ENCODE measurements at regions not wholly inside any gene's neighbourhood (a gene's known extent, or its start where the extent isn't known, plus 50 kb on each side); places are given as distances from the start of the nearest gene placed in this dataset.
A peak's percentile ranks its signal among the peaks of the same experiment; 100 is the strongest.

- Histone ChIP-seq H3K4me3 (ENCODE audit: low read depth, low read length) (no peak overlapping the region), H3K36me3 (ENCODE audit: control insufficient read depth, insufficient read depth, low read length) (no peaks in the 10 kb centered on the region), H3K9me3 (ENCODE audit: control insufficient read depth, low read length) (no peaks in the 10 kb centered on the region), H3K79me2 (peaks cover 11% of the 10 kb centered on the region), H3K4me2 (ENCODE audit: low read length) (no peak overlapping the region), H2AFZ (no peak overlapping the region), H3K27me3 (ENCODE audit: control insufficient read depth, insufficient read depth, low read length) (no peaks in the 10 kb centered on the region), H3K27ac (no peak overlapping the region), H3K9ac (no peak overlapping the region), H3K4me1 (no peaks in the 10 kb centered on the region)
- no peak for TF ChIP-seq CTCF (IDR thresholded peaks at IDR 0.05)
These were observed 398.0 kb upstream of the MEIS1 start for GRCh38 chr2:66036948-66037347.

- Histone ChIP-seq H3K9ac (no peak overlapping the region), H3K27me3 (ENCODE audit: control insufficient read depth, insufficient read depth, low read length) (no peaks in the 10 kb centered on the region), H3K4me2 (ENCODE audit: low read length) (no peak overlapping the region), H3K27ac (no peak overlapping the region), H2AFZ (no peak overlapping the region), H3K79me2 (peaks cover 14% of the 10 kb centered on the region), H3K4me3 (ENCODE audit: low read depth, low read length) (no peak overlapping the region), H3K4me1 (peaks cover 5% of the 10 kb centered on the region), H3K36me3 (ENCODE audit: control insufficient read depth, insufficient read depth, low read length) (no peaks in the 10 kb centered on the region), H3K9me3 (ENCODE audit: control insufficient read depth, low read length) (no peaks in the 10 kb centered on the region)
- TF ChIP-seq CTCF (IDR thresholded peaks at IDR 0.05) = no peak
These were observed 400.5 kb upstream of the MEIS1 start for GRCh38 chr2:66034467-66034866.

- no peak overlapping the region for H3K4me2 ChIP-seq (ENCODE audit: low read length)
- H3K4me3 ChIP-seq (ENCODE audit: low read depth, low read length) = no peak overlapping the region
- H3K27me3 ChIP-seq (ENCODE audit: control insufficient read depth, insufficient read depth, low read length) = no peaks in the 10 kb centered on the region
- no peaks in the 10 kb centered on the region for H3K9me3 ChIP-seq (ENCODE audit: control insufficient read depth, low read length)
- no peak for TF ChIP-seq CTCF (IDR thresholded peaks at IDR 0.05)
- no peak overlapping the region for H3K9ac ChIP-seq
- no peak overlapping the region for H2AFZ ChIP-seq
- peaks cover 5% of the 10 kb centered on the region for H3K4me1 ChIP-seq
- H3K36me3 ChIP-seq (ENCODE audit: control insufficient read depth, insufficient read depth, low read length) = no peaks in the 10 kb centered on the region
- peaks cover 22% of the 10 kb centered on the region for H3K79me2 ChIP-seq
- H3K27ac ChIP-seq = no peak overlapping the region
These were observed 402.6 kb upstream of the MEIS1 start for GRCh38 chr2:66032226-66032775.

- no peaks in the 10 kb centered on the region for H3K9me3 ChIP-seq (ENCODE audit: control insufficient read depth, low read length)
- H3K27me3 ChIP-seq (ENCODE audit: control insufficient read depth, insufficient read depth, low read length) = no peaks in the 10 kb centered on the region
- no peak for TF ChIP-seq CTCF (IDR thresholded peaks at IDR 0.05)
- H3K4me1 ChIP-seq = peaks cover 5% of the 10 kb centered on the region
- H2AFZ ChIP-seq = no peak overlapping the region
- H3K79me2 ChIP-seq = peaks cover 22% of the 10 kb centered on the region
- no peaks in the 10 kb centered on the region for H3K36me3 ChIP-seq (ENCODE audit: control insufficient read depth, insufficient read depth, low read length)
- no peak overlapping the region for H3K4me3 ChIP-seq (ENCODE audit: low read depth, low read length)
- no peak overlapping the region for H3K4me2 ChIP-seq (ENCODE audit: low read length)
- H3K9ac ChIP-seq = no peak overlapping the region
- no peak overlapping the region for H3K27ac ChIP-seq
These were observed 403.7 kb upstream of the MEIS1 start for GRCh38 chr2:66031236-66031635.

DNA sequence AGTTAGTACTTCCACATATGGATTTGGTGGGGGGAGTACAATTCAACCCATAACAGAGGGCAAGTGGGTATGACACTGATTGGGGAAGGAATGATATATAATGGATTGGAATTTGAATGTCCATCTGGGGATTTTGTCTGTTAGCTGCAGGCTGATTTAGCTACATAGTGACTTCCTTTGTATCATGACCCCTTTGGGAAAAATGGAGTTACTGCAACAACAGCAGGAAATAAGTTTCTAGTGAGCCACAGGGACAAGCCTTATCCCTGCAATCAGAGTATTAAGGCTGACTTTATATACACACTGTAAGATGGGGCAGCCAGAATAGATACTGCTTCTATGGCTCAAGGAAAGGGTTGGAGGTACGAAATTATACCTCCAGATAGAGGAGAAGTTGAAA lies 404.4 kb upstream of the MEIS1 start:
- H3K4me2 ChIP-seq (ENCODE audit: low read length) = no peak overlapping the region
- H3K36me3 ChIP-seq (ENCODE audit: control insufficient read depth, insufficient read depth, low read length) = no peaks in the 10 kb centered on the region
- H3K9ac ChIP-seq = no peak overlapping the region
- no peak overlapping the region for H3K27ac ChIP-seq
- TF ChIP-seq CTCF (IDR thresholded peaks at IDR 0.05) = peak; percentile 20
- H3K79me2 ChIP-seq = peaks cover 24% of the 10 kb centered on the region
- H2AFZ ChIP-seq = no peak overlapping the region
- no peaks in the 10 kb centered on the region for H3K27me3 ChIP-seq (ENCODE audit: control insufficient read depth, insufficient read depth, low read length)
- peaks cover 5% of the 10 kb centered on the region for H3K4me1 ChIP-seq
- H3K9me3 ChIP-seq (ENCODE audit: control insufficient read depth, low read length) = no peaks in the 10 kb centered on the region
- no peak overlapping the region for H3K4me3 ChIP-seq (ENCODE audit: low read depth, low read length)
